ENCODE measurements at regions not wholly inside any gene's neighbourhood (a gene's known extent, or its start where the extent isn't known, plus 50 kb on each side); places are given as distances from the start of the nearest gene placed in this dataset.

DNA sequence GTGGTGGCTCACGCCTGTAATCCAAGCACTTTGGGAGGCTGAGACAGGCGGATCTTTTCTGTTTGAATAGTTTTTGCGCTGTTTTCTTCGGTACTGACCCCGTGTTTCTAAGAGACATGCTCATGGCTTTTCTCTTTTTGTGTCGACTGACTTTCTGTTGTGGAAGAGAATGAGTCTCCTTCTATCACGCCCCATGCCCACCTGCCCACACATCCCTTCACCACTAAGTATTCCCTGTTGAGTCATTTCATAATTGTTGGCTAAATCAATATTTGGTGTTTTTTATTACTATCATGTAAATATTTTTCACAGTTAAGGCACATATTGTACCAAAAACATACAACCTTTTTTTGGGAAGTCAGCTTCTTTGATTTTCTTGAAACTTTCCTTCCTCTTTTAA is 198.8 kb upstream of the TWIST2 start:
- no peak for TF ChIP-seq FOXK2 (IDR thresholded peaks at IDR 0.05)
- TF ChIP-seq LEF1 (IDR thresholded peaks at IDR 0.05; ENCODE audit: borderline replicate concordance): no peak
- TF ChIP-seq FOXM1 (IDR thresholded peaks at IDR 0.05; ENCODE audit: borderline replicate concordance): no peak
- TF ChIP-seq SUZ12 (IDR thresholded peaks at IDR 0.05): no peak
- no peak for TF ChIP-seq SP1 (IDR thresholded peaks at IDR 0.05)
- TF ChIP-seq TARDBP (IDR thresholded peaks at IDR 0.05): no peak
- TF ChIP-seq CTBP1 (IDR thresholded peaks at IDR 0.05; ENCODE audit: borderline replicate concordance): no peak
- TF ChIP-seq ELF4 (IDR thresholded peaks at IDR 0.05): no peak
- no peak for TF ChIP-seq BHLHE40 (IDR thresholded peaks at IDR 0.05; ENCODE audit: borderline replicate concordance)
- TF ChIP-seq NFRKB (IDR thresholded peaks at IDR 0.05): no peak
- TF ChIP-seq FOXA1 (IDR thresholded peaks at IDR 0.05): no peak
